K562 (cell line): ENCODE measurements at regions not wholly inside any gene's neighbourhood (a gene's known extent, or its start where the extent isn't known, plus 50 kb on each side); places are given as distances from the start of the nearest gene placed in this dataset.

Experiments
- ATAC-seq: fragments of 200-7000 bp; cut with Tn5 transposase; 3 replicates; pipeline ENCODE4 v1.9.1; 2020; ENCODE audit warnings: moderate library complexity
- BruUV-seq: library from RNA; stranded (reverse); fragments of 400-500 nt; replicated peaks from 2 replicates; lab custom pipeline; 2021; lab: Mats Ljungman, UMichigan
- CTCF ChIA-PET: fragments of 300-600 bp; formaldehyde crosslinking; extraction: SDS; loops from one replicate; lab custom pipeline; 2021; ENCODE audit warnings: low intra/inter-chr PET ratio; lab: Yijun Ruan, JAX
- POLR2A ChIA-PET: fragments of 300-600, 350-650 bp; sonication (Branson Sonifier 250); formaldehyde crosslinking; extraction: SDS; loops from one replicate; lab custom pipeline; 2021; ENCODE audit warnings: antibody characterized with exemption, inconsistent platforms; lab: Yijun Ruan, JAX
- DNase-seq, 4 experiments: peaks; one replicate each; pipeline versions ENCODE4 v3.0.0 to v3.0.0-alpha.2; 2011 to 2018; ENCODE audit warnings: low spot score in 3 of 4, mixed read lengths in 3 of 4; ENCODE audit errors: extremely low read depth in 1 of 4
- FAIRE-seq: peaks from 2 replicates; lab custom pipeline; 2011; peaks lifted over from hg19 to GRCh38; lab: Jason Lieb, UNC
- H2AFZ ChIP-seq: 2 replicates; pipeline ENCODE4 v1.6.0; 2011; ENCODE audit warnings: low read depth, low read length, control low read depth, inconsistent platforms
- H3K27ac ChIP-seq: fragments of 200-600 bp; 3 replicates; pipeline ENCODE4 v1.8.0; 2011; ENCODE audit warnings: low read depth, mild to moderate bottlenecking, control low read depth, inconsistent platforms, low read length, moderate library complexity, mixed read lengths; ENCODE audit errors: extremely low read depth
- H3K27me3 ChIP-seq, 2 experiments: fragments of 300-600 bp in 1 of 2; 2 replicates in 1 of 2; 3 replicates in 1 of 2; pipeline versions ENCODE4 v1.6.0 to v1.8.0; 2011; ENCODE audit warnings: inconsistent platforms in 2 of 2, low read length in 2 of 2, mild to moderate bottlenecking in 1 of 2, mixed read lengths in 1 of 2, moderate library complexity in 1 of 2; ENCODE audit not compliant: control insufficient read depth in 2 of 2, insufficient read depth in 2 of 2
- H3K36me3 ChIP-seq: fragments of 300-600 bp; 3 replicates; pipeline ENCODE4 v1.8.0; 2011; ENCODE audit warnings: mild to moderate bottlenecking, low read length, inconsistent platforms; ENCODE audit not compliant: control insufficient read depth, insufficient read depth
- H3K4me1 ChIP-seq, 2 experiments: fragments of 200-600 bp in 1 of 2; replicated peaks in 1 of 2; 2 replicates in 1 of 2; 3 replicates in 1 of 2; pipeline versions ENCODE4 v1.5.1 to v1.8.0; 2011; ENCODE audit warnings: inconsistent platforms in 2 of 2, low read length in 2 of 2, mild to moderate bottlenecking in 1 of 2, mixed read lengths in 1 of 2, moderate library complexity in 1 of 2; ENCODE audit not compliant: control insufficient read depth in 2 of 2, insufficient read depth in 2 of 2
- H3K4me2 ChIP-seq: 2 replicates; pipeline ENCODE4 v1.6.1; 2011; ENCODE audit warnings: low read length, control low read depth, inconsistent platforms, mixed read lengths; ENCODE audit not compliant: insufficient read depth
- H3K4me3 ChIP-seq: fragments of 200-600 bp; sonication (generic), shearing (Covaris generic); 2 replicates; pipeline ENCODE4 v1.5.1; 2016; ENCODE audit warnings: control low read depth, inconsistent platforms
- H3K79me2 ChIP-seq: fragments of 200-600 bp; 3 replicates; pipeline ENCODE4 v1.8.0; 2011; ENCODE audit warnings: low read length, inconsistent platforms; ENCODE audit not compliant: control insufficient read depth, insufficient read depth
- H3K9ac ChIP-seq, 2 experiments: 2 replicates each; pipeline versions ENCODE4 v1.6.0 to v1.6.1; 2011; ENCODE audit warnings: low read depth in 2 of 2, low read length in 2 of 2, control low read depth in 1 of 2, inconsistent platforms in 1 of 2, mild to moderate bottlenecking in 1 of 2, mixed read lengths in 1 of 2; ENCODE audit not compliant: insufficient read depth in 1 of 2
- H3K9me1 ChIP-seq: one replicate; pipeline ENCODE4 v1.6.0; 2011; ENCODE audit warnings: inconsistent platforms, mild to moderate bottlenecking, low read length, moderate library complexity; ENCODE audit not compliant: control insufficient read depth, insufficient read depth
- H3K9me3 ChIP-seq: replicated peaks from 2 replicates; pipeline ENCODE4 v1.5.1; 2011; ENCODE audit warnings: low read depth, low read length, inconsistent platforms; ENCODE audit not compliant: control insufficient read depth, insufficient read depth
- H4K20me1 ChIP-seq: replicated peaks from 2 replicates; pipeline ENCODE4 v1.6.1; 2011; ENCODE audit warnings: low read length, inconsistent platforms, mixed read lengths; ENCODE audit not compliant: control insufficient read depth, insufficient read depth
- NRF1 ChIP-seq, 2 experiments: fragments of 450-650 bp; IDR thresholded peaks in 1 of 2; conservative IDR thresholded peaks in 1 of 2; 2 replicates each; pipeline ENCODE4 v1.6.1; 2014; ENCODE audit warnings: mild to moderate bottlenecking in 2 of 2
- NUFIP1 ChIP-seq: fragments of 450-650 bp; IDR thresholded peaks from 2 replicates; pipeline ENCODE4 v1.6.1; 2018; ENCODE audit not compliant: partially characterized antibody
- PHB2 ChIP-seq: fragments of 450-650 bp; IDR thresholded peaks from 2 replicates; pipeline ENCODE4 v1.6.1; 2017; ENCODE audit warnings: low read depth
- RBM34 ChIP-seq: fragments of 200-400 bp; formaldehyde crosslinking; IDR thresholded peaks from 2 replicates; pipeline ENCODE4 v1.6.1; 2018; ENCODE audit warnings: low read length, borderline replicate concordance; ENCODE audit not compliant: insufficient read depth
- SAFB2 ChIP-seq: fragments of 200-400 bp; formaldehyde crosslinking; IDR thresholded peaks from 2 replicates; pipeline ENCODE4 v1.6.1; 2018; ENCODE audit warnings: borderline replicate concordance, low read length, low read depth, moderate library complexity; ENCODE audit not compliant: severe bottlenecking
- TCF7L2 ChIP-seq: fragments of 150-350 bp; IDR thresholded peaks from 2 replicates; pipeline ENCODE4 v1.6.1; 2016; ENCODE audit warnings: low read depth, mild to moderate bottlenecking, low read length, moderate library complexity
- TRIM24 ChIP-seq, 2 experiments: fragments of 450-650 bp; IDR thresholded peaks; 2 replicates each; pipeline ENCODE4 v1.6.1; 2016
- ZNF217 ChIP-seq: sonication (generic); formaldehyde crosslinking; IDR thresholded peaks from 2 replicates; pipeline ENCODE4 v1.8.0; 2022; ENCODE audit warnings: mild to moderate bottlenecking, missing genetic modification reagents
- ZNF24 ChIP-seq: fragments of 450-650 bp; IDR thresholded peaks from 2 replicates; pipeline ENCODE4 v1.6.1; 2016
- ZNF785 ChIP-seq: fragments of 250-450 bp; sonication (Bioruptor Pico); IDR thresholded peaks from 2 replicates; pipeline ENCODE4 v1.4.0; 2020; ENCODE audit warnings: mild to moderate bottlenecking
- WGBS: fragments of 100-300 bp; shearing (Covaris generic); methylation state at CpG from one replicate; pipeline ENCODE4 v1.1.6; 2016; ENCODE audit warnings: low coverage, mixed read lengths; ENCODE audit not compliant: insufficient coverage; ENCODE audit errors: missing lambda C conversion rate; 5-methylcytosine and 5-hydroxymethylcytosine counted together
- in situ Hi-C: fragments of 300-500 bp; cut with MboI; formaldehyde crosslinking; loops from 4 replicates; pipeline ENCODE4 v1.15.0; 2018; ENCODE audit warnings: inconsistent platforms, mixed read lengths
- intact Hi-C: fragments of 100-400 bp; cut with micrococcal nuclease; formaldehyde crosslinking; loops from 2 replicates; pipeline ENCODE4 v1.14.2; 2022

GRCh38 chr20:56855708-56856107 lies 226.6 kb downstream of the TFAP2C start:
- no peak overlapping the region for H3K4me2 ChIP-seq
- peaks cover 5% of the 10 kb centered on the region for H4K20me1 ChIP-seq
- H3K27me3 ChIP-seq = peaks cover 0 to 8% of the 10 kb centered on the region in 2 experiments; a peak in 2 of 5 replicates
- no peak overlapping the region for H3K4me3 ChIP-seq
- no peak overlapping the region for H2AFZ ChIP-seq
- in situ Hi-C loops = no loop called here
- intact Hi-C loops = no loop called here
- H3K4me1 ChIP-seq = no peaks in the 10 kb centered on the region
- TF ChIP-seq TCF7L2 = no peak
- no peak for TF ChIP-seq SAFB2
- no peak for TF ChIP-seq RBM34
- TF ChIP-seq PHB2 = no peak
- no peak for TF ChIP-seq ZNF24
- no peaks in the 10 kb centered on the region for H3K36me3 ChIP-seq
- no peaks in the 10 kb centered on the region for H3K9me3 ChIP-seq
- 3% methylated on average over 7 of the region's 7 CpGs for WGBS
- no peak overlapping the region for H3K9ac ChIP-seq
- BruUV-seq = no TSS peak
- ATAC-seq (no peak), DNase-seq (no peak), FAIRE-seq (no peak)
- H3K79me2 ChIP-seq = no peaks in the 10 kb centered on the region
- no peak overlapping the region for H3K27ac ChIP-seq
- POLR2A ChIA-PET = interaction anchor here (0.6 to 1.0 kb wide), 2 partner anchors 12 to 204 kb away, joined by 3 read pairs; no protein-coding TSS in a partner anchor
- CTCF ChIA-PET = no interaction called here
- no peaks in the 10 kb centered on the region for H3K9me1 ChIP-seq

GRCh38 chr20:56857950-56858349 lies 228.8 kb downstream of the TFAP2C start:
- no peak for ATAC-seq
- H3K4me2 ChIP-seq = no peak overlapping the region
- H3K4me3 ChIP-seq = no peak overlapping the region
- H4K20me1 ChIP-seq = peaks cover 5% of the 10 kb centered on the region
- peaks cover 0 to 14% of the 10 kb centered on the region in 2 experiments; a peak in 2 of 5 replicates for H3K27me3 ChIP-seq
- TF ChIP-seq ZNF217 (no peak), NRF1 (conservative IDR thresholded peaks at IDR 0.05 in 1 of 2, IDR thresholded peaks at IDR 0.05 in 1 of 2) (peak in 1 of 2 experiments; percentile 21; a peak in 1 of 4 replicates), NUFIP1 (no peak), ZNF785 (no peak), TRIM24 (IDR thresholded peaks at IDR 0.05) (no peak)
- no peaks in the 10 kb centered on the region for H3K79me2 ChIP-seq
- CTCF ChIA-PET = no interaction called here
- 2% methylated on average over 8 of the region's 8 CpGs for WGBS
- no TSS peak for BruUV-seq
- intact Hi-C loops = no loop called here
- H3K9me1 ChIP-seq = no peaks in the 10 kb centered on the region
- no peak overlapping the region for H2AFZ ChIP-seq
- H3K27ac ChIP-seq = no peak overlapping the region
- H3K4me1 ChIP-seq = no peaks in the 10 kb centered on the region
- no peak for DNase-seq
- H3K36me3 ChIP-seq = no peaks in the 10 kb centered on the region
- H3K9me3 ChIP-seq = no peaks in the 10 kb centered on the region
- POLR2A ChIA-PET = interaction anchor here (0.5 kb wide), 1 partner anchor 338 kb away, joined by 3 read pairs; no protein-coding TSS in a partner anchor
- in situ Hi-C loops = no loop called here
- no peak overlapping the region for H3K9ac ChIP-seq
- FAIRE-seq = no peak
